ENCODE measurements at regions not wholly inside any gene's neighbourhood (a gene's known extent, or its start where the extent isn't known, plus 50 kb on each side); places are given as distances from the start of the nearest gene placed in this dataset.

DNA sequence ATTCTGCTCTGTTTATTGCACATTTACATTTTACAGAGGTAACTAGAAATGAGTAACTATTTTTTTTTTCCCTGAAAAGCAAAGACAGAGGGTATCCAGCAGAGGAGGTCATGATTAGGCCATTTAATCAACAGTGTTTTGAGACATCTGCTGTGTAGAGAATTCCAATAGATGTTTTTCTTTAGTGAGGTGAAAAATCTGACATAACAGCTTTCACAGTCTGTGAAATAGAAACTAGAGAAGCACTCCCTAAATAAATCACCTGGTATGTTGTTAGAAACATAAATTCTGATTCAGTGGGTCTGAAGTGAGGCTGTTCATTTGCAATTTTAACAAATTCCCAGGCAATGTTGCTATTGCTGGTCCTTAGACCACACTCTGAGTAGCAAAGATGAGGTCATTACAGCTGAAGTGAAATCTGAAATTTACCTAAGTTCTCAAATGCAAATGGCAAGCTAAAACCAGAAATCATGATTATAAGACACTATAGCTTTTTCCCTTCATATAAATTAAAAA lies 329.2 kb upstream of the LRRC3B start:
- FAIRE-seq, result no peak

More for the DNA sequence above, 329.2 kb upstream of the LRRC3B start:
- dilution Hi-C loops (cut with MboI; ENCODE audit: extremely low pct_ligation_motif_present, low sequenced_read_pairs) (no loop called here), intact Hi-C loops (cut with micrococcal nuclease) (no loop called here)
- Histone ChIP-seq H3K27ac (ENCODE audit: insufficient read depth, low read depth, low read length) (no peak overlapping the region), H2AFZ (ENCODE audit: low read depth, low read length) (no peak overlapping the region), H3K9me1 (replicated peaks; ENCODE audit: control insufficient read depth, extremely low read depth, insufficient read depth, low read length) (no peaks in the 10 kb centered on the region), H4K20me1 (replicated peaks; ENCODE audit: control insufficient read depth, extremely low read depth, insufficient read depth, low read length) (no peaks in the 10 kb centered on the region), H3K36me3 (ENCODE audit: control insufficient read depth in 2 of 2, extremely low read depth in 1 of 2, insufficient read depth in 2 of 2, low read length in 2 of 2) (no peaks in the 10 kb centered on the region), H3K27me3 (ENCODE audit: control insufficient read depth in 2 of 2, insufficient read depth in 2 of 2, low read length in 2 of 2) (no peaks in the 10 kb centered on the region), H3K4me2 (ENCODE audit: insufficient read depth, low read length) (no peak overlapping the region), H3K9ac (replicated peaks; ENCODE audit: extremely low read depth, insufficient read depth, low read length) (no peak overlapping the region), H3K4me1 (ENCODE audit: control insufficient read depth, extremely low read depth, insufficient read depth, low read length) (no peaks in the 10 kb centered on the region), H3K9me3 (replicated peaks; ENCODE audit: control insufficient read depth, insufficient read depth, low read length) (no peaks in the 10 kb centered on the region), H3K79me2 (ENCODE audit: control insufficient read depth, insufficient read depth, low read length) (no peaks in the 10 kb centered on the region), H3K4me3 (replicated peaks in 1 of 3; ENCODE audit: insufficient read depth in 1 of 3, low read depth in 1 of 3, low read length in 3 of 3) (no peak overlapping the region)
- POLR2A ChIA-PET, result no interaction called here
- no peak for DNase-seq (ENCODE audit: low read depth, low spot score)
- BruUV-seq (replicated peaks), result no TSS peak
- TF ChIP-seq MAX (IDR thresholded peaks at IDR 0.05; ENCODE audit: insufficient read depth, insufficient read length), result no peak
- TF ChIP-seq GATA2 (IDR thresholded peaks at IDR 0.05; ENCODE audit: insufficient read depth, insufficient read length, low read depth, low read length), result no peak
- no peak for TF ChIP-seq POLR2A (IDR thresholded peaks at IDR 0.05; ENCODE audit: low read depth, low read length)
- no peak for TF ChIP-seq MYC (IDR thresholded peaks at IDR 0.05; ENCODE audit: low read depth, low read length)
- no peak for TF ChIP-seq JUN (IDR thresholded peaks at IDR 0.05; ENCODE audit: borderline replicate concordance, insufficient read depth, insufficient read length, low read depth)
- TF ChIP-seq EZH2 (IDR thresholded peaks at IDR 0.05; ENCODE audit: borderline replicate concordance, low read depth, low read length, severe bottlenecking), result no peak
- no peak for TF ChIP-seq CTCF (IDR thresholded peaks at IDR 0.05; ENCODE audit: extremely low read depth in 1 of 2, insufficient read depth in 1 of 2, low read depth in 1 of 2, low read length in 2 of 2)
- TF ChIP-seq POLR2AphosphoS5 (IDR thresholded peaks at IDR 0.05; ENCODE audit: insufficient read depth, low read depth, low read length), result no peak
- no peak for TF ChIP-seq FOS (IDR thresholded peaks at IDR 0.05; ENCODE audit: borderline replicate concordance, insufficient read depth, low read length)
- CTCF ChIA-PET, result no interaction called here

Data from endothelial cell of umbilical vein (primary cell).